IMR-90 (cell line): ENCODE measurements at regions not wholly inside any gene's neighbourhood (a gene's known extent, or its start where the extent isn't known, plus 50 kb on each side); places are given as distances from the start of the nearest gene placed in this dataset.

Experiments
- ATAC-seq: fragments of 200-7000 bp; cut with Tn5 transposase; 2 replicates; pipeline ENCODE4 v1.9.1; 2020; ENCODE audit warnings: low read depth, mild to moderate bottlenecking, moderate library complexity
- BruUV-seq: library from RNA; stranded (reverse); fragments of 400-500 nt; replicated peaks from 2 replicates; lab custom pipeline; 2021; lab: Mats Ljungman, UMichigan
- CTCF ChIA-PET: fragments of 300-600 bp; formaldehyde crosslinking; extraction: SDS; loops from one replicate; lab custom pipeline; 2021; ENCODE audit warnings: antibody characterized with exemption; lab: Yijun Ruan, JAX
- POLR2A ChIA-PET: fragments of 300-600 bp; sonication (Branson Sonifier 250); formaldehyde crosslinking; loops from one replicate; lab custom pipeline; 2022; ENCODE audit warnings: antibody characterized with exemption; ENCODE audit not compliant: unreplicated experiment; lab: Charles Lee
- DNase-seq: peaks from one replicate; pipeline ENCODE4 v3.0.0; 2013
- H2AFZ ChIP-seq: replicated peaks from 2 replicates; pipeline ENCODE3; 2013; ENCODE audit warnings: low read length, mild to moderate bottlenecking; ENCODE audit not compliant: poor library complexity
- H2AK5ac ChIP-seq: 2 replicates; pipeline ENCODE4 v1.6.1; 2013; ENCODE audit warnings: low read depth, low read length, inconsistent platforms
- H2AK9ac ChIP-seq: replicated peaks from 2 replicates; pipeline ENCODE3; 2013; ENCODE audit warnings: mild to moderate bottlenecking, low read depth, low read length, moderate library complexity; ENCODE audit not compliant: poor library complexity
- H2BK120ac ChIP-seq: 2 replicates; pipeline ENCODE4 v1.6.1; 2013; ENCODE audit warnings: low read depth, low read length, inconsistent platforms
- H2BK15ac ChIP-seq: 3 replicates; pipeline ENCODE4 v1.6.1; 2013; ENCODE audit warnings: low read depth, low read length, inconsistent platforms
- H2BK20ac ChIP-seq: 2 replicates; pipeline ENCODE4 v1.6.1; 2013; ENCODE audit warnings: low read depth, mild to moderate bottlenecking, inconsistent platforms, low read length, moderate library complexity
- H2BK5ac ChIP-seq: 2 replicates; pipeline ENCODE4 v1.6.1; 2013; ENCODE audit warnings: mild to moderate bottlenecking, low read depth, low read length, inconsistent platforms; ENCODE audit not compliant: poor library complexity, severe bottlenecking
- H3K14ac ChIP-seq: replicated peaks from 2 replicates; pipeline ENCODE4 v1.6.1; 2013; ENCODE audit warnings: low read depth, low read length, inconsistent platforms
- H3K18ac ChIP-seq: 2 replicates; pipeline ENCODE4 v1.6.1; 2013; ENCODE audit warnings: low read depth, low read length, control low read depth
- H3K23ac ChIP-seq: 2 replicates; pipeline ENCODE4 v1.6.1; 2013; ENCODE audit warnings: low read depth, low read length, inconsistent platforms
- H3K27ac ChIP-seq: 2 replicates; pipeline ENCODE4 v1.5.1; 2013; ENCODE audit warnings: mild to moderate bottlenecking, control low read depth, low read length; ENCODE audit not compliant: insufficient read depth
- H3K27me3 ChIP-seq: 2 replicates; pipeline ENCODE4 v1.6.1; 2013; ENCODE audit warnings: low read length; ENCODE audit not compliant: control insufficient read depth, insufficient read depth
- H3K36me3 ChIP-seq: 2 replicates; pipeline ENCODE4 v1.6.1; 2013; ENCODE audit warnings: low read length, mixed read lengths; ENCODE audit not compliant: control insufficient read depth, insufficient read depth
- H3K4ac ChIP-seq: 2 replicates; pipeline ENCODE4 v1.6.1; 2013; ENCODE audit warnings: low read depth, low read length, inconsistent platforms
- H3K4me1 ChIP-seq: 2 replicates; pipeline ENCODE4 v1.6.1; 2013; ENCODE audit warnings: low read length, mixed read lengths; ENCODE audit not compliant: control insufficient read depth, insufficient read depth
- H3K4me2 ChIP-seq: 2 replicates; pipeline ENCODE4 v1.6.1; 2013; ENCODE audit warnings: low read depth, mild to moderate bottlenecking, control low read depth, low read length, moderate library complexity
- H3K4me3 ChIP-seq: 2 replicates; pipeline ENCODE4 v1.5.1; 2013; ENCODE audit warnings: low read depth, mild to moderate bottlenecking, control low read depth, low read length, moderate library complexity; ENCODE audit not compliant: insufficient read depth
- H3K56ac ChIP-seq: 2 replicates; pipeline ENCODE4 v1.6.1; 2013; ENCODE audit warnings: low read length, inconsistent platforms; ENCODE audit not compliant: insufficient read depth; ENCODE audit errors: extremely low read depth
- H3K79me1 ChIP-seq, 2 experiments: 2 replicates each; pipeline ENCODE4 v1.6.1; 2013; ENCODE audit warnings: low read length in 2 of 2, inconsistent platforms in 1 of 2, low read depth in 1 of 2
- H3K9ac ChIP-seq: 2 replicates; pipeline ENCODE4 v1.6.1; 2013; ENCODE audit warnings: low read depth, low read length, control low read depth
- H3K9me1 ChIP-seq: 2 replicates; pipeline ENCODE4 v1.6.1; 2013; ENCODE audit warnings: low read length, inconsistent platforms; ENCODE audit not compliant: insufficient read depth
- H3K9me3 ChIP-seq: 2 replicates; pipeline ENCODE4 v1.6.1; 2013; ENCODE audit warnings: low read length; ENCODE audit not compliant: control insufficient read depth, insufficient read depth
- H4K20me1 ChIP-seq: 2 replicates; pipeline ENCODE4 v1.6.1; 2013; ENCODE audit warnings: low read length, inconsistent platforms; ENCODE audit not compliant: insufficient read depth
- H4K5ac ChIP-seq: 2 replicates; pipeline ENCODE4 v1.6.1; 2013; ENCODE audit warnings: mild to moderate bottlenecking, low read depth, low read length, control low read depth
- H4K8ac ChIP-seq, 2 experiments: 2 replicates each; pipeline ENCODE4 v1.6.1; 2013; ENCODE audit warnings: low read depth in 2 of 2, low read length in 2 of 2, control low read depth in 1 of 2, inconsistent platforms in 1 of 2
- H4K91ac ChIP-seq: 2 replicates; pipeline ENCODE4 v1.6.1; 2013; ENCODE audit warnings: low read depth, low read length, inconsistent platforms; ENCODE audit not compliant: insufficient read depth
- BHLHE40 ChIP-seq: fragments of 150-350 bp; IDR thresholded peaks from 2 replicates; pipeline ENCODE4 v1.6.1; 2016; ENCODE audit warnings: mild to moderate bottlenecking, low read depth, low read length
- CHD1 ChIP-seq: IDR thresholded peaks from 2 replicates; pipeline ENCODE4 v1.6.1; 2012; ENCODE audit warnings: low read depth, low read length, improper control_type of control experiment
- FOS ChIP-seq: fragments of 150-350 bp; IDR thresholded peaks from 2 replicates; pipeline ENCODE4 v1.6.1; 2016; ENCODE audit warnings: low read depth, low read length
- MAZ ChIP-seq: IDR thresholded peaks from 2 replicates; pipeline ENCODE4 v1.6.1; 2012; ENCODE audit warnings: low read depth, mild to moderate bottlenecking, low read length, improper control_type of control experiment, moderate library complexity, borderline replicate concordance
- NFE2L2 ChIP-seq: fragments of 150-350 bp; IDR thresholded peaks from 2 replicates; pipeline ENCODE4 v1.6.1; 2016; ENCODE audit warnings: low read depth, mild to moderate bottlenecking, low read length
- RFX5 ChIP-seq: IDR thresholded peaks from 2 replicates; pipeline ENCODE4 v1.8.0; 2012; ENCODE audit warnings: low read depth, mild to moderate bottlenecking, low read length, moderate library complexity
- SMC3 ChIP-seq: fragments of 150-350 bp; IDR thresholded peaks from 2 replicates; pipeline ENCODE4 v1.6.1; 2016; ENCODE audit warnings: low read depth, mild to moderate bottlenecking, antibody characterized with exemption, low read length, moderate library complexity
- WGBS, 2 experiments: methylation state at CpG; one replicate each; pipeline versions ENCODE4 v1.1.5 to v1.1.7; 2013; ENCODE audit warnings: missing lambda C conversion rate in 2 of 2; ENCODE audit not compliant: insufficient read length in 1 of 2; ENCODE audit errors: extremely low coverage in 2 of 2; 5-methylcytosine and 5-hydroxymethylcytosine counted together
- dilution Hi-C: fragments of 300-500 bp; cut with HindIII; formaldehyde crosslinking; loops from one replicate; pipeline ENCODE4 v1.14.3; 2018; ENCODE audit warnings: low sequenced_read_pairs; ENCODE audit not compliant: unreplicated experiment
- in situ Hi-C: fragments of 300-500 bp; cut with MboI; formaldehyde crosslinking; loops from 3 replicates; pipeline ENCODE4 v1.14.3; 2019; ENCODE audit warnings: low sequenced_read_pairs, inconsistent platforms, mixed read lengths
- intact Hi-C: fragments of 100-400 bp; cut with micrococcal nuclease; formaldehyde crosslinking; loops from 2 replicates; pipeline ENCODE4 v1.10.0; 2022

DNA sequence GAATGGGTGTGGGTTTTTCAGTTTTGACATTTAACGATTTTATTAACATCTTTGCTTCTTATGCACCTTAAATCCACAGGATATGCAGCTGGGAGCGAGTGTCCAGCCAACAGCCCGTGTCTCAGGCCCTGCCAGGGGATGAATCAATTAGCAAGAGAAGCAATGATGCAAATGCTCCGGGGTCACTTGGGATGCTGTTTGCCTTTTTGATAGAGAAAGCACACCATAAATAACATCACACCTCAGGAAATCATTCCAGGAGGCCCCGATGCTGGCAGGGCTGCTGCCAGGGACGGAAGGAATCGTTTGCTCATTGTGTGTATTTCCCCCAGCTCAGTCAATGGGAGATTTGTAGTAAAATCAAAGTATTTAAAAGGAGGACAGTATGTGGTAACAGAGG is 394.0 kb upstream of the HNRNPA3 start:
- H3K4me3 ChIP-seq = no peak overlapping the region
- H3K23ac ChIP-seq = no peak overlapping the region
- H2BK20ac ChIP-seq = no peak overlapping the region
- no peak overlapping the region for H3K56ac ChIP-seq
- H4K20me1 ChIP-seq = no peaks in the 10 kb centered on the region
- H2AFZ ChIP-seq = peak overlapping the region; percentile 14
- H2BK5ac ChIP-seq = no peak overlapping the region
- H2AK9ac ChIP-seq = no peak overlapping the region
- H4K5ac ChIP-seq = no peak overlapping the region
- ATAC-seq (no peak), DNase-seq (no peak)
- no peak overlapping the region for H3K9ac ChIP-seq
- H4K8ac ChIP-seq = no peak overlapping the region
- peaks cover 1% of the 10 kb centered on the region; the same call in 1 of the 2 replicates for H3K27me3 ChIP-seq
- H3K9me1 ChIP-seq = no peaks in the 10 kb centered on the region
- no peaks in the 10 kb centered on the region for H3K4me1 ChIP-seq
- H2BK120ac ChIP-seq = no peak overlapping the region
- ChIA-PET CTCF (interaction anchor here (0.7 kb wide), 1 partner anchor 679 kb away, joined by 4 read pairs; no protein-coding TSS in a partner anchor), POLR2A (no interaction called here)
- no peak overlapping the region for H3K27ac ChIP-seq
- in situ Hi-C loops = loop anchor here (5.0 kb wide), 1 partner anchor 691 kb away; the partner anchor contains the start of gene HOXD8
- H3K36me3 ChIP-seq = no peaks in the 10 kb centered on the region
- H3K18ac ChIP-seq = no peak overlapping the region
- no CpG with 5 or more reads among the region's 7 CpGs for WGBS, 2 experiments
- H3K9me3 ChIP-seq = no peaks in the 10 kb centered on the region
- no peak overlapping the region for H3K14ac ChIP-seq
- no peak overlapping the region for H3K4me2 ChIP-seq
- no peaks in the 10 kb centered on the region for H3K79me1 ChIP-seq
- no peak overlapping the region for H2AK5ac ChIP-seq
- TF ChIP-seq SMC3 (no peak), RFX5 (no peak), BHLHE40 (no peak), FOS (no peak), CHD1 (no peak), MAZ (no peak), NFE2L2 (no peak)
- intact Hi-C loops = no loop called here
- H4K91ac ChIP-seq = no peak overlapping the region
- BruUV-seq = no TSS peak
- no peak overlapping the region for H2BK15ac ChIP-seq
- no peak overlapping the region for H3K4ac ChIP-seq
- dilution Hi-C loops = no loop called here
